ENCODE measurements at regions not wholly inside any gene's neighbourhood (a gene's known extent, or its start where the extent isn't known, plus 50 kb on each side); places are given as distances from the start of the nearest gene placed in this dataset.

- TF ChIP-seq EZH2 (IDR thresholded peaks at IDR 0.05; ENCODE audit: borderline replicate concordance) = no peak
- TF ChIP-seq CTCF (IDR thresholded peaks at IDR 0.05; ENCODE audit: poor library complexity) = no peak
- no peak for TF ChIP-seq EZH2phosphoT487 (IDR thresholded peaks at IDR 0.05; ENCODE audit: low read depth, severe bottlenecking, unreplicated experiment)
Measured at GRCh38 chr5:173778784-173779304, 109.3 kb upstream of the CPEB4 start.

Measured in hepatocyte (in vitro differentiated cells).